ENCODE measurements at regions not wholly inside any gene's neighbourhood (a gene's known extent, or its start where the extent isn't known, plus 50 kb on each side); places are given as distances from the start of the nearest gene placed in this dataset.

GRCh38 chr14:66069830-66070541 is 416.2 kb upstream of the CCDC196 start:
- TF ChIP-seq EZH2phosphoT487 (IDR thresholded peaks at IDR 0.05; ENCODE audit: low read length) (no peak), CTCF (IDR thresholded peaks at IDR 0.05; ENCODE audit: low read length) (no peak)
